AG09319 (cell line): ENCODE measurements at regions not wholly inside any gene's neighbourhood (a gene's known extent, or its start where the extent isn't known, plus 50 kb on each side); places are given as distances from the start of the nearest gene placed in this dataset.

Experiments
- DNase-seq: peaks from one replicate; pipeline ENCODE4 v3.0.0-alpha.2; 2010; ENCODE audit warnings: low read depth; ENCODE audit errors: extremely low read depth
- CTCF ChIP-seq: IDR thresholded peaks from 2 replicates; pipeline ENCODE4 v1.5.1; 2011; ENCODE audit warnings: low read depth, mild to moderate bottlenecking, inconsistent platforms, low read length, moderate library complexity

DNA sequence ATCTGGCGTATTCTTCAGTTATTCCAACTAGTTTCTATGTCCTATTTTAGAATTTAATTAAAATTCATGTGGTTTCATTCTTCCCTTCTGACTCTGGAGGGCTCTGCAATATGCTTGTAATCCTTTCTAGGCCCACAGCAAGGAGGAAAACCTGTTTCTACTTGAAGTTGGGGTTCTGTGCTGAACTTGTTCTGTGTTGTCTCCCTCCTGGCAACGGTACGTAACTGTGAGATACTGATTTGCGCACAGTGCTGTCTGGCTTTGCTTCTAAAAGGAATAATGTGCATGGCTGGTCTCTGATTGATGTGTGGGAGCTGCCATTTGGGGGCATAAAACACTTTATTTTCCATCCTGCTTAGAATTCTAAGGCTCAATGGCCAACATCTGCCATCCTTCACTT, 81.7 kb downstream of the NABP1 start:
- no peak for DNase-seq
- TF ChIP-seq CTCF = no peak

GRCh38 chr2:191760655-191761262, 82.8 kb downstream of the NABP1 start:
- TF ChIP-seq CTCF = no peak
- DNase-seq = no peak

- TF ChIP-seq CTCF = no peak
- DNase-seq = no peak
Observed at GRCh38 chr2:191773136-191773535, 73.8 kb downstream of the CAVIN2 start.

DNA sequence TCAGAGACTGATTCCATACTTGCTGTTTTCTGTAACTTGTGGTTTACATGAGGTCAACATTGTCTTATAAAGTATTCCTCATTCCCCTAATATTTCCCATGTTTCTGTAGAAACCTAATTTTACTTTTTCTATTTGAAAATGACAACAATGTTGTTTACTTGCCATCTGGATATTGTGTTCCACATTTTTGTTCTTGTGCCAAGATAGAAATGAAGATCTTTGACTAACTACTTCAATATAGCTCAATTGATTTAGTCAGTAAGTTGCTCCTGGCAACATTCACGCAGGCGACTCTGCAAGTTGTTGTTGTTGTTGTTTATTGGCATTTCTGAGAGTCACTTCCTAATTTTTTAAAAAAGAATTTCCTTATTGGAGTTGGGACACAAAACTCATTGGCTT, 69.5 kb downstream of the CAVIN2 start:
- DNase-seq = no peak

GRCh38 chr2:191778041-191778440, 68.8 kb downstream of the CAVIN2 start:
- DNase-seq = no peak
- TF ChIP-seq CTCF = no peak

More for the DNA sequence above, 69.5 kb downstream of the CAVIN2 start:
- TF ChIP-seq CTCF = no peak

DNA sequence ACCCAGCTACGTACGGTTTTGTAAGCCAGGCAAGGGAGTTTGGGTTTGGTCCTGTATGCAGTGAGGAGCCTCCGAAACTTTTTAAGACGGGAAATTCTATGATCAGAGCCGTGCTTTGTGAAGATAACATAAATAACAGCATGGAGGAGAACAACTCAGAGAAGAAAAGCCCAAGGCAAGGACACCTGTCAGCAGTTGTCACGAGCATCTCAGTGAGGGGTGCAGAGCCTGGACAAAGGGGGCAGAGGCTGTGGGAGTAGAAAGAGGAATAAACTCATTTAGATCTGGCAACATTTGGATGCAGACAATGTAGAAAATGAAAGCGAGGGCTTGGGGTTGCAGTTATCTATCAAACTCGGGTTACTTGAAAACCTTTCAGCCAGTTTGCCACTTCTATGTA, 64.5 kb downstream of the CAVIN2 start:
- no peak for DNase-seq
- TF ChIP-seq CTCF = no peak

- no peak for TF ChIP-seq CTCF
- no peak for DNase-seq
Observed at GRCh38 chr2:191783416-191783815, 63.5 kb downstream of the CAVIN2 start.
